Ovary (tissue), 7 donors: ENCODE measurements at regions not wholly inside any gene's neighbourhood (a gene's known extent, or its start where the extent isn't known, plus 50 kb on each side); places are given as distances from the start of the nearest gene placed in this dataset.

ENCODE experiments used
- DNase-seq, 5 donors: peaks; one replicate each; pipeline ENCODE4 v3.0.0-alpha.2; 2019 to 2020
- H3K27ac ChIP-seq, 2 donors: fragments of 200-600 bp; one replicate each; pipeline versions ENCODE4 v1.5.1 to v1.8.0; 2019 to 2022
- H3K27me3 ChIP-seq: fragments of 200-600 bp; one replicate; pipeline ENCODE4 v1.8.0; 2022
- H3K36me3 ChIP-seq: fragments of 200-600 bp; sonication (generic); one replicate; pipeline ENCODE4 v1.5.1; 2019
- H3K4me1 ChIP-seq: one replicate; pipeline ENCODE4 v1.8.1; 2013; ENCODE audit warnings: mild to moderate bottlenecking, moderate library complexity; ENCODE audit not compliant: insufficient read depth
- H3K4me3 ChIP-seq: fragments of 200-600 bp; sonication (generic); one replicate; pipeline ENCODE4 v1.5.1; 2017
- H3K9me3 ChIP-seq, 2 donors: fragments of 200-600 bp in 1 of 2; sonication (generic) in 1 of 2; one replicate each; pipeline versions ENCODE4 v1.5.1 to v1.8.1; 2013 to 2019; ENCODE audit warnings: mild to moderate bottlenecking in 1 of 2, moderate library complexity in 1 of 2
- EP300 ChIP-seq: sonication (generic); formaldehyde crosslinking; IDR thresholded peaks from one replicate; pipeline ENCODE4 v1.6.1; 2017; ENCODE audit warnings: antibody characterized with exemption
- POLR2A ChIP-seq: fragments of 450-650 bp; IDR thresholded peaks from one replicate; pipeline ENCODE4 v1.6.1; 2017; ENCODE audit warnings: antibody characterized with exemption, mild to moderate bottlenecking, moderate library complexity
- WGBS, 3 donors: extraction: QIAGEN DNeasy Blood & Tissue Kit in 1 of 3; methylation state at CpG; one replicate each; pipeline versions ENCODE4 v1.1.5 to v1.1.7; 2013 to 2017; 5-methylcytosine and 5-hydroxymethylcytosine counted together
- intact Hi-C, 4 donors: fragments of 100-400 bp; cut with DNase I; formaldehyde crosslinking; loops; one replicate each; pipeline versions ENCODE4 v1.11.0 to v1.15.1; 2022 to 2023
- TF ChIP-seq, protein P1 (sequence below), 3 donors: fragments of 450-650 bp in 2 of 3; fragments of 200-600 bp in 1 of 3; IDR thresholded peaks; one replicate each; pipeline versions ENCODE4 v1.5.1 to v1.8.0; 2016 to 2022; ENCODE audit warnings: antibody characterized with exemption in 3 of 3, mild to moderate bottlenecking in 1 of 3
- donor health status: DM: no; HTN: no; CAD: no; lungs with moderate emphysema.
- donor health status: DM: no; HTN: no; CAD: no.
- donor health status: Bipolar disorder and iron deficiency.
- donor health status: DM: no; HTN: no; CAD: no.
- donor health status: DM: yes; HTN: yes; CAD: no.

DNA sequence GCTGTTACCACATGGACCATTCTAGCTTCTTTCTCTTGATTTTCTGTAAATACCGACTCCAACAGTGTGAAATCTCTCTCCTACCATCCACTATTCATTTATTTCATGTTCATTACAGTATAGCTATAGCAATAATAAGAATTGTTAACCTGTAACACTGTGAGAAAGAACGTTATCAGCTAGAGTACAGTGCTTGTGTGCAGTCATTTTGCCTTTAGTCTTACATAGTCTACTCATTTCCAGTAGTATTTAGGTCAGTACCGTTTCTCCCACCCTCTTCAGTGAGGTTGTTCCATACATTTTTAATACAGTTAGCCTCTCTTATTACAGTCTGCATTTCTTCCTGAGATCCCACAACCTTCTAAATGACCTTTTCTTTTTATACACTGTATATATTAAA is 257.1 kb downstream of the LY86 start:
- DNase-seq: no peak
- WGBS, 3 donors: 78 to 95% (median 78%) methylated on average over 3 of the region's 3 CpGs
- intact Hi-C loops: no loop called here
- H3K4me3 ChIP-seq: no peak overlapping the region
- H3K27ac ChIP-seq: no peak overlapping the region
- H3K9me3 ChIP-seq: no peaks in the 10 kb centered on the region
- H3K36me3 ChIP-seq: no peaks in the 10 kb centered on the region
- peaks cover 1% of the 10 kb centered on the region for H3K4me1 ChIP-seq
- TF ChIP-seq EP300: no peak
- TF ChIP-seq POLR2A: no peak
- TF ChIP-seq, protein P1, sequence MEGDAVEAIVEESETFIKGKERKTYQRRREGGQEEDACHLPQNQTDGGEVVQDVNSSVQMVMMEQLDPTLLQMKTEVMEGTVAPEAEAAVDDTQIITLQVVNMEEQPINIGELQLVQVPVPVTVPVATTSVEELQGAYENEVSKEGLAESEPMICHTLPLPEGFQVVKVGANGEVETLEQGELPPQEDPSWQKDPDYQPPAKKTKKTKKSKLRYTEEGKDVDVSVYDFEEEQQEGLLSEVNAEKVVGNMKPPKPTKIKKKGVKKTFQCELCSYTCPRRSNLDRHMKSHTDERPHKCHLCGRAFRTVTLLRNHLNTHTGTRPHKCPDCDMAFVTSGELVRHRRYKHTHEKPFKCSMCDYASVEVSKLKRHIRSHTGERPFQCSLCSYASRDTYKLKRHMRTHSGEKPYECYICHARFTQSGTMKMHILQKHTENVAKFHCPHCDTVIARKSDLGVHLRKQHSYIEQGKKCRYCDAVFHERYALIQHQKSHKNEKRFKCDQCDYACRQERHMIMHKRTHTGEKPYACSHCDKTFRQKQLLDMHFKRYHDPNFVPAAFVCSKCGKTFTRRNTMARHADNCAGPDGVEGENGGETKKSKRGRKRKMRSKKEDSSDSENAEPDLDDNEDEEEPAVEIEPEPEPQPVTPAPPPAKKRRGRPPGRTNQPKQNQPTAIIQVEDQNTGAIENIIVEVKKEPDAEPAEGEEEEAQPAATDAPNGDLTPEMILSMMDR (IDR thresholded peaks at IDR 0.05): no peak
- H3K27me3 ChIP-seq: no peaks in the 10 kb centered on the region

DNA sequence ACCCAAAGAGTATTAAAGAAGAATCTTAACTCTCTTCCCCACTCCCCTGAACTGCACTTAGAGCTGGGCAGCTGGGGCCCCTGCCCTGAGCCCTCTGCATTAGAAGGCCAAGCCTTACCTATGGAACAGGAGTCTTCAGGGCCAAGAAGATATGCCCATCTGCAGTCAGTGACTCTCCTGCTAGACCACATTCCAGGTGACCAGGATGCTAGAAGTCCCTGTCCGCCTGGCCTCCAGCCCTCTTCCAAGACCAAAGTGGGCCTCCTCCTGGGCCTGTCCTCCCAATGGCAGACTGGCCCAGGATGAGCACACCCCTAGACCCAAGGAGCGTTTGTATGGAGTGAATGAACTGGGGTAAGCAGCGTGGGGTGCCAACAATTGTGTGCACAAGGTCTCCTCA is 259.1 kb downstream of the LY86 start:
- TF ChIP-seq, protein P1 (IDR thresholded peaks at IDR 0.05): no peak
- TF ChIP-seq POLR2A (no peak), EP300 (no peak)
- no peak for DNase-seq
- no peaks in the 10 kb centered on the region for H3K36me3 ChIP-seq
- no peak overlapping the region for H3K27ac ChIP-seq
- WGBS, 3 donors: 76 to 86% (median 84%) methylated on average over 3 of the region's 3 CpGs
- intact Hi-C loops: no loop called here
- no peak overlapping the region for H3K4me3 ChIP-seq
- no peaks in the 10 kb centered on the region for H3K27me3 ChIP-seq
- H3K4me1 ChIP-seq: peaks cover 5% of the 10 kb centered on the region
- H3K9me3 ChIP-seq: no peaks in the 10 kb centered on the region

DNA sequence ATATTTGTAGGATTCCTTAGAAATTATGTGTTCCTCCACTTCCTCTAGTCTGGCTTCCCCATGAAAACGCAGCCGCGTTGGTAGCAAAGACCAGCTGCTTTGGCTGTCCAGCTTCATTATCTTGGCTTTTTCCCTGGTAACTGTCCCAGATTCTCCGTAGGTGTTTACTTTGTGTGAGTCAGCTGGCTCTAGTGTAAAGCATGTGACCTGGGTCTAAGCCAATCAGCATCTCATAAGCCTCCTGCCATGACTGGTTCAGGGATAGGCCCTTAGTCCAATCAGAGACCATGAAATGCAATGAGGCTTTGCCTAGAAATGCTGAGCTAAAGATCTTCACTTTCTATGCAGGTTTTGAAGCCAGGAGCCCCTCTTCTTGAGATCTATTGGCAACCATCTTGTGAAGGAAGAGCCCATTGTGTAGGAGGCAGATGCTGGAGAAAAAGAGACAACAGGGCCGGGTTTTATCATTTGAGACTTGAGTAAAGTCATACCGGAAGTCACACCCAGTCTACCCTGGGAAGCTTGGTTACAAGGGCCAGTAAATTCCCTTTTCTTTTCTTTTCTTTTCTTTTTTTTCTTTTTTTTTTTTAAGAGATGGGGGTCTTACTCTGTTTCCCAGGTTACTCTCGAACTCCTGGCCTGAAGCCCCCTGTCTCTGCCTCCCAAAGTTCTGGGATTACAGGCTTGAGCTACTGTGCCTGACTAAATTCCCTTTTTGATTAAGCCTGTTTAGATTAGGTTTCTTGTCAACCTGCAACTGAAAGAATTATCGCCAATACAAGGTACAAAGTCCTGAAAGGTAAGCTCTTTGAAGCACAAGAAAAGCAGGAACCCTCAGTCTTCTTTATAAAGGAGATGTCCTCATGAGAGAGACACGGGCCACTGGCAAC is 256.5 kb upstream of the RREB1 start:
- peak; percentile 29 to 68 (median 65) for DNase-seq
- H3K27ac ChIP-seq: peak overlapping the region in 1 of 2 donors; percentile 38
- no peaks in the 10 kb centered on the region for H3K9me3 ChIP-seq
- no peaks in the 10 kb centered on the region for H3K36me3 ChIP-seq
- intact Hi-C loops: no loop called here
- peaks cover 5% of the 10 kb centered on the region for H3K4me1 ChIP-seq
- TF ChIP-seq EP300: no peak
- TF ChIP-seq, protein P1 (IDR thresholded peaks at IDR 0.05): no peak
- TF ChIP-seq POLR2A: no peak
- H3K27me3 ChIP-seq: no peaks in the 10 kb centered on the region
- no peak overlapping the region for H3K4me3 ChIP-seq
- WGBS, 3 donors: 48 to 62% (median 49%) methylated on average over 9 of the region's 9 CpGs

GRCh38 chr6:6851949-6852261 is 255.9 kb upstream of the RREB1 start:
- intact Hi-C loops: no loop called here
- no peaks in the 10 kb centered on the region for H3K36me3 ChIP-seq
- no peak for DNase-seq
- 92 to 95% (median 92%) methylated on average over 2 of the region's 2 CpGs for WGBS, 3 donors
- no peak overlapping the region for H3K27ac ChIP-seq
- no peaks in the 10 kb centered on the region for H3K9me3 ChIP-seq
- no peaks in the 10 kb centered on the region for H3K27me3 ChIP-seq
- peaks cover 5% of the 10 kb centered on the region for H3K4me1 ChIP-seq
- TF ChIP-seq POLR2A (no peak), EP300 (no peak)
- TF ChIP-seq, protein P1 (IDR thresholded peaks at IDR 0.05): no peak
- no peak overlapping the region for H3K4me3 ChIP-seq
